ENCODE measurements at regions not wholly inside any gene's neighbourhood (a gene's known extent, or its start where the extent isn't known, plus 50 kb on each side); places are given as distances from the start of the nearest gene placed in this dataset.

DNA sequence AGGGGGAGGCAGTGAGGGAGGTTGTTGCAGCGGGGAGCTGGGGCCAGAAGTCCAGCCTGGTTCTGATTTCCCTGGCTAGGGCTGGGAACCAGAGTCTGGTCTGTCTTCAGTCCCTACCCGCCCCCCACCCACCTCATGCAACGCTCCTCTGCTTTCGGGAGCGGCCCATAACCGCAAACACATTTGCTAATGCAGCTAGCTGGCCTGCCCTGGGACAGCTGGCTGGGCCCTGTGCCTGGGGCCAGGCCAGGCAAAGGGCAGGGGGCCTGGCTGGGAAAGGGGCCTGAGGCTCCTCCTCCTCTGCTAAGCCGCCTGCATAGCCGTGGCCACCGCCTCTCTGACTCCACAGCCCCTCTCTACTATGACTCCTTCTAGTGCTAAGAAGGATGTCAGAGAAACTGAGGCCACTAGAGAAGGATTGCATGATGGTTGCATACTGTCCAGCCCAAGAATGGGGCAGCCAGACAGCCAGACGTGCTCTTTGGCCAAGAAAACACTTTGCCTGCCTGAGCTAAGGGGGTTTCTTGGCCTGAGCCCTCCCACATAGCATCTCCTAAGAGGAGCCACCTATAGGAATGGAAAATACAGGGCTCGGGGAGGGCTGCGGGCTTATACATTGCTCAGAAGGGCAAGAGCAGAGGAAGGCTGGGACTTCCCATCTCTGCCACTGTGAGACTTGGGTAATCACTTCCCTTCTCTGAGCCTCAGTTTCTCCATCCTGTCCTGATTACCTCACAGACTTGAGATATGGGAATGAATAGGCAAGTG, 76.9 kb downstream of the PJA1 start:
- Histone ChIP-seq H3K4me2 (ENCODE audit: low read length) (no peak overlapping the region), H3K27ac (ENCODE audit: low read length) (no peak overlapping the region), H3K36me3 (replicated peaks; ENCODE audit: low read depth, low read length) (no peaks in the 10 kb centered on the region), H3K27me3 (ENCODE audit: low read depth, low read length) (no peaks in the 10 kb centered on the region), H2AFZ (ENCODE audit: low read depth, low read length) (no peak overlapping the region), H4K20me1 (ENCODE audit: insufficient read depth, low read length) (no peaks in the 10 kb centered on the region), H3K79me2 (ENCODE audit: low read length) (no peaks in the 10 kb centered on the region), H3K9me3 (ENCODE audit: insufficient read depth, low read length) (no peaks in the 10 kb centered on the region), H3K4me1 (ENCODE audit: low read length) (no peaks in the 10 kb centered on the region), H3K9ac (ENCODE audit: low read length) (no peak overlapping the region), H3K4me3 (ENCODE audit: low read length) (no peak overlapping the region)
- no peak for TF ChIP-seq EZH2phosphoT487 (IDR thresholded peaks at IDR 0.05; ENCODE audit: low read depth)
- TF ChIP-seq, protein P1, sequence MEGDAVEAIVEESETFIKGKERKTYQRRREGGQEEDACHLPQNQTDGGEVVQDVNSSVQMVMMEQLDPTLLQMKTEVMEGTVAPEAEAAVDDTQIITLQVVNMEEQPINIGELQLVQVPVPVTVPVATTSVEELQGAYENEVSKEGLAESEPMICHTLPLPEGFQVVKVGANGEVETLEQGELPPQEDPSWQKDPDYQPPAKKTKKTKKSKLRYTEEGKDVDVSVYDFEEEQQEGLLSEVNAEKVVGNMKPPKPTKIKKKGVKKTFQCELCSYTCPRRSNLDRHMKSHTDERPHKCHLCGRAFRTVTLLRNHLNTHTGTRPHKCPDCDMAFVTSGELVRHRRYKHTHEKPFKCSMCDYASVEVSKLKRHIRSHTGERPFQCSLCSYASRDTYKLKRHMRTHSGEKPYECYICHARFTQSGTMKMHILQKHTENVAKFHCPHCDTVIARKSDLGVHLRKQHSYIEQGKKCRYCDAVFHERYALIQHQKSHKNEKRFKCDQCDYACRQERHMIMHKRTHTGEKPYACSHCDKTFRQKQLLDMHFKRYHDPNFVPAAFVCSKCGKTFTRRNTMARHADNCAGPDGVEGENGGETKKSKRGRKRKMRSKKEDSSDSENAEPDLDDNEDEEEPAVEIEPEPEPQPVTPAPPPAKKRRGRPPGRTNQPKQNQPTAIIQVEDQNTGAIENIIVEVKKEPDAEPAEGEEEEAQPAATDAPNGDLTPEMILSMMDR (IDR thresholded peaks at IDR 0.05; ENCODE audit: low read depth, low read length): no peak

DNA sequence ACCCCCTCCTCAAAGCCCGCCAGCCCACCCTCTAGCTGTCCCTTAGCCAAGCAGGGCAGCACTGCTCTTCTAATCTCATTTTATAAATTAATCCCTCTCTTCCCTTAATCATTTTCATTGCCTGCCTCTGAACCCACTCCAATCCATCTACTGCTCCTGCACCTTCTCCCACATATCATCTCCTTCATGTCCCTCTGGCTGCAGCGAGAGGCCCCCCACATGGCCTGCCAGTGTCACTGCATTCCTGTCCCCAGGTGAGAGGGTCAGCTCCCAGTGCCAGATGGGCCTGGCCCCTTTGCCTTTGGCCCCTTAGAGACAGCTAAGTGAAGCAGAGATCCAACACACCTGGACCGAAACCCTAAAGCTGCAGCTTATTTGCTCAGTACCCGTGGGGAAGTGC, 79.4 kb downstream of the PJA1 start:
- no peak for TF ChIP-seq EZH2phosphoT487 (IDR thresholded peaks at IDR 0.05; ENCODE audit: low read depth)
- TF ChIP-seq, protein P1 (IDR thresholded peaks at IDR 0.05; ENCODE audit: low read depth, low read length): no peak
- H3K36me3 ChIP-seq (replicated peaks; ENCODE audit: low read depth, low read length): no peaks in the 10 kb centered on the region
- no peaks in the 10 kb centered on the region for H4K20me1 ChIP-seq (ENCODE audit: insufficient read depth, low read length)
- no peak overlapping the region for H2AFZ ChIP-seq (ENCODE audit: low read depth, low read length)
- H3K9me3 ChIP-seq (ENCODE audit: insufficient read depth, low read length): no peaks in the 10 kb centered on the region
- H3K27ac ChIP-seq (ENCODE audit: low read length): no peak overlapping the region
- H3K4me1 ChIP-seq (ENCODE audit: low read length): no peaks in the 10 kb centered on the region
- H3K79me2 ChIP-seq (ENCODE audit: low read length): no peaks in the 10 kb centered on the region
- no peak overlapping the region for H3K4me2 ChIP-seq (ENCODE audit: low read length)
- no peak overlapping the region for H3K4me3 ChIP-seq (ENCODE audit: low read length)
- H3K27me3 ChIP-seq (ENCODE audit: low read depth, low read length): no peaks in the 10 kb centered on the region
- no peak overlapping the region for H3K9ac ChIP-seq (ENCODE audit: low read length)

DNA sequence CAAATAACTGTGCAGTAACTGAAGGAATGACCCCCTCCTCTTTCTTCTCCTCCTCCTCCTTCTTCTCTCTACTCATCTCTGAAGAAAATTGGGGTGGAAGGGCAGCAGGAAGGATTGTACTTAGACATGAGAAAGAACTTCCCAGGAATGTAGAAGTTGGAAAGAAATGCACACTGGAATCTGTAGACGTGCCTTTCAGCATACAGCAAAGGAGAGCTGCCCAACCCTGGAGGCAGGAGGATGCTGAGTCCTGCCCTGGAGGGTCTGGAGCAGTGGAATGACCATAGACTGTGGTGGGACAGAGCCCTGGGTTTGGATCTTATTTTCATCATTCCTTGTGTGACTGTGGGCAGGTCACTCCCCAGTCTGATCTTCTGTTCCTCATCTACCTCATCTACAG, 80.1 kb downstream of the PJA1 start:
- H3K4me3 ChIP-seq (ENCODE audit: low read length): no peak overlapping the region
- no peaks in the 10 kb centered on the region for H3K4me1 ChIP-seq (ENCODE audit: low read length)
- H3K79me2 ChIP-seq (ENCODE audit: low read length): no peaks in the 10 kb centered on the region
- no peak for TF ChIP-seq EZH2phosphoT487 (IDR thresholded peaks at IDR 0.05; ENCODE audit: low read depth)
- H3K36me3 ChIP-seq (replicated peaks; ENCODE audit: low read depth, low read length): no peaks in the 10 kb centered on the region
- H3K9me3 ChIP-seq (ENCODE audit: insufficient read depth, low read length): no peaks in the 10 kb centered on the region
- H3K9ac ChIP-seq (ENCODE audit: low read length): no peak overlapping the region
- no peaks in the 10 kb centered on the region for H3K27me3 ChIP-seq (ENCODE audit: low read depth, low read length)
- H4K20me1 ChIP-seq (ENCODE audit: insufficient read depth, low read length): no peaks in the 10 kb centered on the region
- H2AFZ ChIP-seq (ENCODE audit: low read depth, low read length): no peak overlapping the region
- H3K27ac ChIP-seq (ENCODE audit: low read length): no peak overlapping the region
- no peak overlapping the region for H3K4me2 ChIP-seq (ENCODE audit: low read length)

DNA sequence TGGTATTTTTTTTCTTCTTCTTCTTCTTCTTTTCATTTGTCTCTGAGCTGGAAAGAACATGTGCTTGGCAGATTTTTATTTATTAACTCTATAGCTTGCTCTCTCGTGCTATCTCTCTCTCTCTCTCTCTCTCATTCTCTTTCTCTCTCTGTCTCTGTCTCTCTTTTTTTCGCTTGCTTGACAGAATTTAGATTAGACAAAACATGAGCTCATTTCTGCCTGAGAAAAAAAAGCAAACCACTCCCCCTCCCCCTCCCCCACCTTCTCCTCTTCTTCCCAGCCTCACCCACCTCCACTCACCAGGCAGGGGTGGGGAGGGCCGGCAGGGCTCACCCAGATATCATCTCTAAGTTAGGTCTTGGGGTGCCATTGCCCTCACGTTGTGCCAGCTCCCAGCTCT, 81.5 kb downstream of the PJA1 start:
- Histone ChIP-seq H3K4me1 (ENCODE audit: low read length) (no peaks in the 10 kb centered on the region), H3K27me3 (ENCODE audit: low read depth, low read length) (no peaks in the 10 kb centered on the region), H3K36me3 (replicated peaks; ENCODE audit: low read depth, low read length) (no peaks in the 10 kb centered on the region), H3K4me2 (ENCODE audit: low read length) (no peak overlapping the region), H2AFZ (ENCODE audit: low read depth, low read length) (no peak overlapping the region), H3K79me2 (ENCODE audit: low read length) (no peaks in the 10 kb centered on the region), H3K9me3 (ENCODE audit: insufficient read depth, low read length) (no peaks in the 10 kb centered on the region), H4K20me1 (ENCODE audit: insufficient read depth, low read length) (no peaks in the 10 kb centered on the region), H3K27ac (ENCODE audit: low read length) (no peak overlapping the region), H3K9ac (ENCODE audit: low read length) (no peak overlapping the region), H3K4me3 (ENCODE audit: low read length) (no peak overlapping the region)
- TF ChIP-seq, protein P1 (IDR thresholded peaks at IDR 0.05; ENCODE audit: low read depth, low read length): no peak
- TF ChIP-seq EZH2phosphoT487 (IDR thresholded peaks at IDR 0.05; ENCODE audit: low read depth): no peak

Data from OCI-LY3 (cell line).